ENCODE measurements at regions not wholly inside any gene's neighbourhood (a gene's known extent, or its start where the extent isn't known, plus 50 kb on each side); places are given as distances from the start of the nearest gene placed in this dataset.
"Not testable (repeated sequence)": the region's sequence is repeated elsewhere in the genome, so short reads cannot be mapped to it uniquely, and the experiment has no call there.

GRCh38 chr2:136715146-136715545 lies 50.2 kb upstream of the THSD7B start:
- no peak for DNase-seq

DNA sequence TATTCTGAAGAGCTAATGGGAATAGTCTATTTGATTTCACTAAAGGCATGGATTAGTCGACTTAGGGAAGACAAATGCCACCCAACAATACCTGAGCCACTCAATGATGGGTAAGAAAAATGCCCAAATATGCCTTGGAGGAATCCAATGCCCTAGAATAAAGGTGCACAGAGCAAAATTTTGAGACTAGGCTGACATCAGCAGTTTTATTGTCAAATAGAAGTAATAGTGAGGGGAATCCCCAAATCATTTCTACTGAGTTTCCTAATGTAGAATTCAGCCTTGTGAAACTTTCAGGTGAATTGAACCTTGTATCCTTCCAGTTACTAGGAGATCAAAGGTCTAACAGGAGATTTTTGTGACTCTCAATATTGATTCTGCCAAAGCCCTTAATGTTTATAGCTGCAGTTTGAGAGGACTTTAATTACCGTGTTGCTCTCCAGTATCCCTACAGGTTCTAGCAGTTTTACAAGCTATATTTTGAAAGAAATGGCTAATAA lies 50.8 kb upstream of the THSD7B start:
- DNase-seq: no peak

DNA sequence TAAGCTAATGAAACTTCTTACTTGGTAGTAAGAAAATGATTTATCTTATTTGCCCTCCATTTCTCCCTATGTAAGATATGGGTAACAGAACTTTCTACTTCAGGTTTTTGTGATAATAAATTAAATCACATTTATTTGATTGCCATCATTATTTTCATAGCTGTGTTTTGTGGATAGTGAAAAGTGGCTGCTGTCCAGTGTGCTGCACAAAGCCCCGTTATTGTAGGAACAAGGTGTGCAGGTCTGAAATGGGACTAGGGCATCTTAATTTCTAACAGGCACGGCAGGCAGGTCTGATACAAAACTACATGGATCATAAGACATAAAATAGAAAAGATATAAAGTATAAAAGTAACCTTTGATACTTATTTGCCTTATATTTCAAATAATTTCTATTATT lies 51.6 kb upstream of the THSD7B start:
- no peak for DNase-seq

DNA sequence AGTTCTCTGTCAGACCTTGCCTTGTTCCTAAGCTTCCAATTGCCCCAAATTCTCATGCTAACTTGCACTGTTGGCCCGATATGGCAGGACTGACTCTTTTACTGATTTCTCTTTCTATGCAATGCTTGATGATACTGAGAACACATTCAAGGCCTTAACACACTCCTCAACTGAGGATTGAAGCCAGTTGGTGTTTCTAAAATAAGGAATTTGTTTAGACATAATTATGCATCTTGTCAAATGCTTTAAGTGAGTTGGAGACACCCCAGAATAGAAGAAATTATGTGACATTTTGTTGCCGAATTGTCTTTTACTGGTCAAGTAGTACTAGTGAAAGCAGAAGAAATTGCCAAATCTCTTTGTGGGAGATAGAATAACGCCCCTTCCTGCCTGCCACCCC lies 60.0 kb upstream of the THSD7B start:
- no peak for DNase-seq

GRCh38 chr2:136703214-136703613 lies 62.1 kb upstream of the THSD7B start:
- DNase-seq: no peak

DNA sequence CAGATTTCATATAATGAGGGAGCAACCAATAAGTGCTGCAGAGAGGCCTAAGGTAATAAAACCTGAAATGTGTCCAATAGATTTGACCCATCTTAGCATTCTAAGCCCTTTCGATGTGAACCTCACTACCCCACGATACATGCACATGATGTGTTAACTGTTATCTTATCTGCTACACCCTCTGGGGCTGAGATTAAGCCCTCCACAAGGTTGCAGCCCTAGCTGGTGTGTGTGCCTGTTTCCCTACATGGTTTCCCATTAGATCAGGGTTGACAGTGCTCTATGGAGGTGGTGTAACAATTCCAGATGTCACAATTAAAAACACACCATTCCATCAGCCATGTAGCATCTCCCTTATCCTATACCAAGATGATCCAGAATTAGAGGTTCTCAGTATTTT lies 68.9 kb upstream of the THSD7B start:
- DNase-seq: no peak

GRCh38 chr2:136693966-136694365 lies 71.4 kb upstream of the THSD7B start:
- no peak for DNase-seq

DNA sequence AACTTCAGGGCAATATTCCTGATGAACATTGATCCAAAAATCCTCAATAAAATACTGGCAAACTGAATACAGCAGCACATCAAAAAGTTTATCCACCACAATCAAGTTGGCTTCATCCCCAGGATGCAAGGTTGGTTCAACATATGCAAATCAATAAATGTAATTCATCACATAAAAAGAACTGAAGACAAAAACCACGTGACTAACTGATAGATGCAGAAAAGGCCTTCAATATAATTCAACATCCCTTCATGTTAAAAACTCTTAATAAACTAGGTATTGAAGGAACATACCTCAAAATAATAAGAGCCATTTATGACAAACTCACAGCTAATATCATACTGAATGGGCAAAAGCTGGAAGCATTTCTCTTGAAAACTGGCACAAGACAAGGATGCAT lies 85.3 kb upstream of the THSD7B start:
- DNase-seq: not testable (repeated sequence)

DNA sequence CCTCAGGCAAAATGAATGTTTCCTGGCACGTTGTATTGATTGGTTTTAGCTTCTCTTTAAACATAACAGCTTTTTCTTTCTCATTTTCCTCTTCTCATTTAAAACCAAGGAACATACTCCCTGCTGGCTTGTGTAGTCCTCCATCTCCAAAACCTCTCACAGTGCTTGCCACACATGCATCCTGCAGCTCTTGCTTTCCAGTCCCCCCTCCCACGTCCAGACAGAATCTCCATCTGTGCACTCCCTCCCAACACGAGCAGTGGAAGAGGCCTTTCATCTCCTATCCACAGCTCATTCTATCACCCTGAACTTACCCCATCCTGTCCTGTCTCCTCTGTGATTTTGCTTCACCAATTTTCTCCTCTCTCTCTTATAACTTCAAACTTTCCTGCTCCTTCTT lies 99.6 kb upstream of the THSD7B start:
- DNase-seq: no peak

GRCh38 chr2:136664713-136665405 lies 100.5 kb upstream of the THSD7B start:
- no peak for DNase-seq

DNA sequence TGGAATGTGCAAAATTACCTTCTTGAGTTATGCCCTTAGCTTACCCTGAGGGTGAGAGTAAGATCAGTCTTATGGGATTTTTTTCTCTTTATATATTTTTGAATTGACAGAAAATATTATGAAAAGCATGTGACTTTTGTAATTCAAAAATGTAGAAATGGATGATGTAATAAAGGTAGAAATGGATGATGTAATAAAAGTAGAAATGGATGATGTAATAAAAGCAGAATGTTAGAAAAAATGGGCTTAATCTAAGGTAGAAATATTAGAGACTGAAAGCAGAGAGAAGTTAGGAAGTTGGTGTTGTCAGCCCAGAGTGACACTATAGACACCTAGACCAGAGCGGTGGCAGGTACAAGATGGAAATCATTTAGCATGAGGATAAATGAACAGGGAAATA lies 107.1 kb upstream of the THSD7B start:
- no peak for DNase-seq

DNA sequence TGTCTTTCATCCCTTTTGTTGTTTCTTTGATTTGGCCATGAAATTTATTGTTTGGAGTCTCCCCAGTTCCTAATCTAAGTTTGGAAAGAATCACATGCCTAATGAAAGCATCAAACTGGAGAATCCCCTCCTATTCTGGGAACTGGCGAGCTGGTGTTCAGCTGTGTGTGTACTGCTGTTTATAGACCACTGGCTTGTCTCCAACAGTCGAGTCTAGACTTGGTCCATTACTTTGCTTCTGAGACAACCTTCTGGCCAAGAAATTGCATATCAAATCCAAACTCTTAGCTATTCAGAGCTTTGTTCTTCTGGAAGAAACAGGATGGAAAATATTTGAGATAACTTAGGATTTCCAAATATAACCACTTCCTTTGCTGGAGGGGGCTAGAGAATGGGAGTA lies 111.5 kb upstream of the THSD7B start:
- no peak for DNase-seq

DNA sequence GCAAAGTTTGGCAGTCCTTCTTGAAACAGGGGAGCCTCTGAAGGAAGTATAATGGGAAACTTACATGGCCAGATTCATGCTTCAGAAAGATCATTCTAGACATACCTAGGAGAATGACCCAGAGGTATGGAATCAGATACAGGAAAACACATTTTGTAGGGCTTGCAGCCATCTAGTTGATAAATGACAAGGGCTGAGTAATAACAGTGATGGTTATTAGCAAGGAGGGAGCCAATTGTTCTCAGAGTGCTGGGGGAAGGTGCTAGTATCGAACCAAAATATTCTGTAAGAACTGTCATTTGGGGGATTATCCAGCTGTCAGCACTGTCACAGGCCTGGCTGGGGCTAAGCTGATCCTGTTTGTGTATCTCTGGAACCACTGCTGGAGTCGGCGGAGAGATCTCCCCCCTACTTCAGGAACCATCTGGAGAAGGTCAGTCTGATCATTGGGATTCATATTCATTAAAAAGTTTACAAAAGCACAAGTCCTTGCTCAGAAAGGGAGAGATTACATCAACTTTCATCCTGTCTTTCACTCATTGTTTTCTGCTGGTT lies 113.8 kb upstream of the THSD7B start:
- DNase-seq: no peak

- DNase-seq: no peak
Observed at GRCh38 chr2:136647039-136647438, 118.3 kb upstream of the THSD7B start.

GRCh38 chr2:136645236-136645828 lies 120.0 kb upstream of the THSD7B start:
- DNase-seq: no peak

- no peak for DNase-seq
Observed at GRCh38 chr2:136639651-136640050, 125.7 kb upstream of the THSD7B start.

GRCh38 chr2:136638193-136638592 lies 127.2 kb upstream of the THSD7B start:
- DNase-seq: no peak

DNA sequence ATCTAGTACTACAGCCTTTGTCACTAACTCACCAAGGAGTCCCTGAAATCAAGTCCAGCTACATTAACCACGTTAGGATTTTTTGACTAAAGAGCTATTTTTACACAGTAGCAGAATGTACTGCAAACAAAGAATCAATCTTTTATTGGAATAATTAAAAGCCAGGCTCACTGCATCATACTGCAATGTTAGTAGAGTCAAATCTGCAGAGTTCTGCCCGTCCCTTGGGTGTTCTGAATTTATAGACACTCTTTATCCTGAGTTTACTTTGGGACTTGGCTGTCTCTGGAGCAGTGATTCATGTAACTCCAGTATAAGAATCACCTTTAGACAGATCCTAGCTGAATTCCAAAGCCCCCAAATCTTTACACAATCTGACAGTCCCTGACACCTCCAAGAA lies 127.9 kb upstream of the THSD7B start:
- no peak for DNase-seq

DNA sequence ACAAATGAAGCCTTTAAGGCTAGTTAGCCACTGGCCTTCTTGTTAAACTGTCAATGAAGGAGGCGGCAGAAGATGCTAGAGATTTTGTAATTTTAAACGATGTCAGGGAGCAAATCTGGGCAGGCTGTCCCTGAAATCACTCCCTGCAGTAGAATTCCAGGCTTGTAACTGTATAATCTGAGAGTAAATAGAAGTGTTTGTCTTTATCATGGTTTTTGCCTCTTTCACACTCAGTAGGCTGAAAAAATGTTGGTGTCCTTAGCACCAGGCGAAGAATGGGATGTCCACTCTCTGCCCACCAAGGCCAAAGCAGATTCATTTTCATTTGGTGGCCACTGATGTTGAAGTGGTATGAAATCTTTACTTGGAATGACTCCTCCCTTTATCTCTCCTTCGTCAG lies 136.9 kb upstream of the THSD7B start:
- DNase-seq: no peak

DNA sequence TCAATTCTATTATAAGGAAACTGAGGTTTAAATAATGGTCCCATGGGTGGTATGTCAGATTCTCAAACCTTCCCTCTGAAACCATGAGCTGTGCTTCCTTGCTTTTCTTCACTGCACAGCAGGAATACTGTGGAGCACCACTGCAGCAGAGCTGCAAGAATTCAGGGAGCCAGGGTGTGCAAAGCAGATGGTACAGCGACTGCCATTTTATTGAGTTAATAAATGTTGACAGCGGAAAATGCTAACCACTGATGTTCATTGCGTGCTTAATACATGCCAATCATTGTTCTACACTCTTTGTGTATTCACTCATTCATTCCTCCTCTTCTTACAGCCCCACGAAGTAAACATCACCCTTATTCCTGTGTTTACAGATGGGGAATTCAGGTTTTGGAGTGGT lies 152.2 kb upstream of the THSD7B start:
- DNase-seq: no peak

GRCh38 chr2:136612079-136612478 lies 153.3 kb upstream of the THSD7B start:
- no peak for DNase-seq

DNA sequence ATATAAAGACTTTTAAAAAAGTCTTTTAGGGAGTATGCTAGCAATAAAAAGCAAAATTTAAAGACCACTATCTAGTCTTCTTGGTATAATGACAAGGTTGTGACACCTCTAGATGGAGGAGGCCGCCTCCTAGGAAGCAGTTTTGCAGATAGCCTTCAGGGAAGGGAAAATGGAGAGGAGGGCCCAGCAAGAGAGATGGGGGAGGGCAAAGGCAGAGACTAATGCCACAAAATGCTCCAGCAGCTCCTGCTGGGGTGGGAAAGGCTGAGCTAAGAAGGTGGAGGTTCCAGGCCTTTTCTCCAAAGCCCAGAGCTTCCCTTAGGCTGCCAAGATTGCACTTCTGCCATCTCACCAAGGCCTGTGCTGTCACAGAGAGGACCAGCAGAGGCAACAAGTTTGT lies 153.9 kb upstream of the THSD7B start:
- DNase-seq: no peak

DNA sequence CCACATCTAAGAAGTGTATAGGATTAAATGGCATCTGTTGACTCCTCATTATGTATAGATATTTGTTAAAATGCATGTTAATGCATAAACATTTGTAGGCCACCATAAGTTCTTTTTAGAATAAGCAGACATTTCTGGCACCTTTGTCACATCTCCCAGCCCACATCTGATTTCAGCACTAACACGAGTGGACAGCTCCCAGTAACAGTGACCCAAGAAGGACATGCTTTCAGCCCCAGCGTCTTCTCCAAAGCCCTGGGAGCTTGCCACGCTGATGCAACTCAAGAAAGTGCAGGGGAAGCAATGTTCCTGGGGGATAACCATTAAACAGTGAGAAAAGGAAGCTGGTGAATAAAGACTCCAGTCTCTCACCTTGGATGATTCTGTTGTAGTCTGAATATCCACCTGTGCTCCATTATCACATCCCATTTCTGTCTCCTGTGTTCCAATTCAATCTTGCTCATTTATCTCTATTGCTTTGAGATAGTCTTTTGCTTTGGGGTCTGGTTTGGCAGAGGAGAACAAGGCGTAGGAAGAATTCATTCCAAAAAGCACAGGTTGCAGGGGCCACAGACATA lies 182.6 kb upstream of the THSD7B start:
- DNase-seq: peak in 1 of 2 donors; percentile 2

GRCh38 chr2:136572335-136572734 lies 193.0 kb upstream of the THSD7B start:
- no peak for DNase-seq

Measured in inflammatory macrophage treated with lipopolysaccharide for 1 hour (primary cell).